Retinal pigment epithelial cell (primary cell): ENCODE measurements at regions not wholly inside any gene's neighbourhood (a gene's known extent, or its start where the extent isn't known, plus 50 kb on each side); places are given as distances from the start of the nearest gene placed in this dataset.

Source experiments
- DNase-seq: peaks from one replicate; pipeline ENCODE4 v3.0.0-alpha.2; 2010; ENCODE audit warnings: low read depth
- H3K4me3 ChIP-seq: 2 replicates; pipeline ENCODE4 v1.5.1; 2011; ENCODE audit warnings: mild to moderate bottlenecking, low read length, control low read depth, moderate library complexity
- TF ChIP-seq, protein P1 (sequence below): conservative IDR thresholded peaks from 2 replicates; pipeline ENCODE4 v1.5.1; 2011; ENCODE audit warnings: low read depth, low read length, control low read depth, inconsistent platforms

DNA sequence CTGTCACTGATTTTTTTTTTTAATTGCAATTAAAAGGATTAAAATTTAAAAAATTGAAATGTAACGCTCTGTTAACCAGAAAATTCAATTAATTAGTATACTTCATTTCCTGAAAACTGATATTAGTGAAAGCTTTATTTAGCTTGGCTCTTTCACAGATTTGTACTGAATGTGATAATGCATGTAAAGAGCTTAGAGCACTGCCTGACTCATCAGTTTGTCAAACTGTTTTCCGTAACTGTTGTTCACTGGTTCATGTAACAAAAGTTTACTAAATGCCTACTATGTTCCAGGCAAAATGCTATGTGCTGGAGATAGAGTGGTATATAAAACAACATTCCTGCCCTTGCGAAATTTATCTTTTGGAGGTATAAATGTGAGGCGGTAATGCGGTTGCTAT lies 471.7 kb downstream of the SH2D1A start:
- no peak overlapping the region for H3K4me3 ChIP-seq
- TF ChIP-seq, protein P1, sequence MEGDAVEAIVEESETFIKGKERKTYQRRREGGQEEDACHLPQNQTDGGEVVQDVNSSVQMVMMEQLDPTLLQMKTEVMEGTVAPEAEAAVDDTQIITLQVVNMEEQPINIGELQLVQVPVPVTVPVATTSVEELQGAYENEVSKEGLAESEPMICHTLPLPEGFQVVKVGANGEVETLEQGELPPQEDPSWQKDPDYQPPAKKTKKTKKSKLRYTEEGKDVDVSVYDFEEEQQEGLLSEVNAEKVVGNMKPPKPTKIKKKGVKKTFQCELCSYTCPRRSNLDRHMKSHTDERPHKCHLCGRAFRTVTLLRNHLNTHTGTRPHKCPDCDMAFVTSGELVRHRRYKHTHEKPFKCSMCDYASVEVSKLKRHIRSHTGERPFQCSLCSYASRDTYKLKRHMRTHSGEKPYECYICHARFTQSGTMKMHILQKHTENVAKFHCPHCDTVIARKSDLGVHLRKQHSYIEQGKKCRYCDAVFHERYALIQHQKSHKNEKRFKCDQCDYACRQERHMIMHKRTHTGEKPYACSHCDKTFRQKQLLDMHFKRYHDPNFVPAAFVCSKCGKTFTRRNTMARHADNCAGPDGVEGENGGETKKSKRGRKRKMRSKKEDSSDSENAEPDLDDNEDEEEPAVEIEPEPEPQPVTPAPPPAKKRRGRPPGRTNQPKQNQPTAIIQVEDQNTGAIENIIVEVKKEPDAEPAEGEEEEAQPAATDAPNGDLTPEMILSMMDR, result no peak
- no peak for DNase-seq

DNA sequence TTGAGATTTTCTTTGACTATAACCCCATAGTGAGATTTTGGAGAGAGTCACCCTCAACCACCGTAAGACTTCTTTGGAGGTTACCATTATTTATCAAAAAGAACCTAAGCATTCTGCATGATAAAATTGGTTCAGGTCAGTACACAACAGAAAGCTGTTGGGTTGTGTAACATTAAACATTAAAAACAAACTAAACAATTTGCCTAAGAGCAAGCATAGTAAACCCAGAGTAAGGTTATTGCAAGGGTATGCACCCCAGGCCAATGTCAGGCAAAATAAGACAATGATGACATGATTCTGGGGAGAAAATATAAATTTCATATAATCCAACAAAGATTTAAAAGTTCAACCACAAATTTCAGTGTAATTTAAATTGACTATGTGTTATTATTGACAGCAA lies 472.4 kb downstream of the SH2D1A start:
- H3K4me3 ChIP-seq, result no peak overlapping the region
- no peak for DNase-seq
- TF ChIP-seq, protein P1, result no peak

DNA sequence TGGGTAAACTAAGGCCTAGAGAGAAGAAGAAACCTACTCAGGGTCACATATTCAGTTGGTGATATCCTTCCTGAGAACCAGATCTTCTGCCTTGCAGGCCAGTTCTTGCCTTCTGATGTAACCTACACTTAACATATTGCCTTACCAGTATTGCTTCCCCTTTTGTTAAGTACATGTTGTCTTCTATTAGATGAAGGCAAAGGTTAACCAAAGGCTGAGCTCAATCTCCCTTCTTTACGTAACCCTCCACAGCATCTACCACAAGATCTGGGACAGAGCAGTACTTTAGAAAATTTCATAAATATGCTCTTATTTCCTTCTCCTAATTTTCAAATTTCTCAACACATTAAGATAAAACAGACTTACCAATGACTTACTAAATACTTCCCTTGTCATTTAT lies 474.4 kb downstream of the SH2D1A start:
- no peak for DNase-seq
- no peak overlapping the region for H3K4me3 ChIP-seq
- TF ChIP-seq, protein P1, result no peak

DNA sequence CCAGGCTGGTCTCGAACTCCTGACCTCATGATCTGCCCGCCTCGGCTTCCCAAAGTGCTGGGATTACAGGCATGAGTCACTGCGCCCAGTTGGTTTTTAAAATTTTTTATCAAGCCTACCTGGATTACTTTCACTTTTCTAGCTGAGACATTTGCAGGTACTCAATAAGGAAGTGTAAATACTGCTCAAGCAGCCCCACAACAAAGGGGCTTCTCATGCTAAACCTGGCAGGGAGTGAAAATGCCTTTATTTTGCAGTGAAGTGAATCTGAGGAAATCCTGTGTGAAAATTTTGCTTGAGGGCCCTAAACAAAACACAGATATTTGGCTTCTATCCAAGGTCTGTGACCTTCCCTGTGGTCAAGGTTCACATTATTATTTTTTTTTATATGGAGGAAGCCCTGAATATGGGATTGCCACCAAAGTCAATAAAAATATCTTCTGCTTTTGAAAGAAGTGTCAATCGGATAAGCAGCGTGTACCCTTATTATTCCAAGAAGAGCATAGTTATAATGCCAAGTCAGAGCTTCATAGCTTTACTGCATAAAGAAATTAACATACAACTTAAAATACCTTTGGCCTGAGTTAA lies 481.0 kb downstream of the SH2D1A start:
- TF ChIP-seq, protein P1, result no peak
- no peak overlapping the region for H3K4me3 ChIP-seq
- DNase-seq, result no peak

DNA sequence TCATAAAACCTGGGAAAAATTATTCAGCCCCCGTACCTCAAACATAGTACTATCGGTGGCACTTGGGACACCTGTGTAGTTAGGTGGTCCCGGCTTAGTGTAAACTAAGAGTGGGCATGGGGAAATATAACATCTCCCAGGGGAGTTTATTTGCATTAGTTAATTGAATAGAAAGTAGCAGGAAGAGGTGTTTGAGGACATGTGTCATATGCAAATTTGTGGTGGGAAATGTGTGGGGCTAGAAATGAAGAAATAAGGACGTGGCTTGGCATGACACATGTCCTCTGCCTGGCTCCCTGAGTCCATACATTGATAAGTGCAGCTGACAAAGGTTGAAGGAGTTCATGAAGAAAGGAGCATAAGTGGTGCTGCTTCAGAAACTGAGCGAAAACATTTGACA lies 483.6 kb downstream of the SH2D1A start:
- DNase-seq, result no peak
- no peak overlapping the region for H3K4me3 ChIP-seq
- TF ChIP-seq, protein P1, result no peak

DNA sequence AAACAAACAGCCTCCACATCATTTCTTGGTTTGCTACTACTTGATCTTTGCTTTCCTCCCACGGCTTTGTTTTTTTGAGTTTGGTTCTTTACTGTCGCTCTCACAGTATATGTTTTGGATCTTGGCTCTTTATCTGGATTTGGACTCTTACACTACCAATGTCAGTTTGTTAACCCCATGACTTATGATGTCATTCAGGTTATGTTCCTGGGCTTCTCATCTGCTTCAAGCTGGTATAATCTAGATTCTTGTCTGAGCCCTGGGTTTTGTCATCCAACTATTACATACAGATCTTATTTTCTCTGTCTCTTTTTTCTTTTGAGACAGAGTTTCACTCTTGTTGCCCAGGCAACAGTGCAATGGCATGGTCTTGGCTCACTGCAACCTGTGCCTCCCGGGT lies 482.9 kb upstream of the TEX13C start:
- TF ChIP-seq, protein P1, result no peak
- H3K4me3 ChIP-seq, result no peak overlapping the region
- no peak for DNase-seq

DNA sequence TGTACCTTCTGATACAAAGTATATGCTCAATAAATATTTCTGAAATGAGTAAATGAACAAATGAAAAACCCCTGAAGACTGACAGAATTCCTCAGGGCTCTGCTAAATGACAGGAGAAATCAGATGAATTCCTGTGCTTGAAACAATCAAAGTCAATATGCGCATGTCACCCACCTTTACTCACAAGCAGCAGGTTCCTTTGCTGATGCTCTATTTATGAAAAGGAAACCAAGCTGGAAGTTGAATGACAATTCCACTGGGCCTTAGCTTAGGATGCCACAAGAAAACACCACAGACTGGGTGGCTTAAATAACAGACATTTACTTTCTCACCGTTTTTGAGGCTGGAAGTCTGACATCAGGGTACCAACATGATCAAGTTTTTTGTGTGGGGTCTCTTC lies 477.5 kb upstream of the TEX13C start:
- H3K4me3 ChIP-seq, result no peak overlapping the region
- no peak for DNase-seq
- TF ChIP-seq, protein P1, result no peak
